ENCODE measurements at regions not wholly inside any gene's neighbourhood (a gene's known extent, or its start where the extent isn't known, plus 50 kb on each side); places are given as distances from the start of the nearest gene placed in this dataset.

GRCh38 chr6:37105148-37106050 lies 64.6 kb upstream of the PIM1 start:
- no peak for DNase-seq

GRCh38 chr6:37106051-37106363 lies 63.9 kb upstream of the PIM1 start:
- no peak for DNase-seq

GRCh38 chr6:37106554-37106953 lies 63.4 kb upstream of the PIM1 start:
- no peak for DNase-seq

- no peak for DNase-seq
Measured at GRCh38 chr6:37106982-37107491, 62.9 kb upstream of the PIM1 start.

- no peak for DNase-seq
Measured at GRCh38 chr6:37109714-37110499, 60.0 kb upstream of the PIM1 start.

GRCh38 chr6:37110500-37111461 lies 59.2 kb upstream of the PIM1 start:
- no peak for DNase-seq

- no peak for DNase-seq
Measured at GRCh38 chr6:37113976-37114375, 56.0 kb upstream of the PIM1 start.

- DNase-seq: no peak
Measured at GRCh38 chr6:37114612-37115011, 55.3 kb upstream of the PIM1 start.

GRCh38 chr6:37115236-37115895 lies 54.6 kb upstream of the PIM1 start:
- no peak for DNase-seq

- DNase-seq: no peak
Measured at GRCh38 chr6:37116326-37116725, 53.6 kb upstream of the PIM1 start.

- no peak for DNase-seq
Measured at GRCh38 chr6:37119387-37119886, 50.5 kb upstream of the PIM1 start.

Data from T-helper 9 cell (primary cell).